ENCODE measurements at regions not wholly inside any gene's neighbourhood (a gene's known extent, or its start where the extent isn't known, plus 50 kb on each side); places are given as distances from the start of the nearest gene placed in this dataset.

DNA sequence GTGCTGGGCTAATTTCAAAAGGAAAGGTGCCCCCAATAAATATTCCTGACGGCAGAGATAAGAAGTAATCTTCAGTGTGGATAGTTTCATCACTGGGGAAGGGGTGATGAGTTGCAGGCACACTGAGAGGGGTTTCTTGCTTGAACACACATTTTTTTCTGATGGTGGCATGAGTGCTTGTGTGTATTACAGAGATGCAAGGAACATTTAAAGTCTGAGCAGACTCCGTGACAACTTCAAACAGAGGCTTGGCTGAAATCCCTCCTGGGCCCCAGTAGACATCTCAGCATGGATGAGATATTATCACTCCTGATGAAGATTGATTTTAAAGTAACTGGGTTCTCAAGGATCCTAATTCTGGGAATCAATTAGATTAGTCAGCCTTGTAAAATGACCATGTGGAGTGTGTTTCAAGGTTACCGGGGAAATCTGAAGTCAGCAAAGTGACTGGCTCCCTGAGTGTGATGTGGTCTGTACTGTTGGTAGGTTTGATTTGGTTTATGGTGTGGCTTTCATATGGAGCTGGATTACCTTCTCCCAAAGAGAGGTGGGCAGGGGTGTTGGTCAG, 435.8 kb upstream of the EEF2KMT start:
- no peak for ATAC-seq
- H3K27me3 ChIP-seq (ENCODE audit: control insufficient read depth in 1 of 2, insufficient read depth in 2 of 2, low read length in 2 of 2), result 0 out of 5 replicates have a peak, but pooled peaks cover 0 to 4% of the 10 kb centered on the region in 2 experiments
- no peaks in the 10 kb centered on the region for H3K36me3 ChIP-seq (replicated peaks in 1 of 2; ENCODE audit: control insufficient read depth in 1 of 2, insufficient read depth in 2 of 2, low read length in 2 of 2)
- DNase-seq (ENCODE audit: low spot score), result no peak
- H3K9me3 ChIP-seq (ENCODE audit: low read length), result peaks cover 6% of the 10 kb centered on the region; the same call in 1 of the 2 replicates
- H4K20me1 ChIP-seq (ENCODE audit: insufficient read depth, low read length), result no peaks in the 10 kb centered on the region
- intact Hi-C loops (cut with micrococcal nuclease; ENCODE audit: unreplicated experiment), result no loop called here
- no peak overlapping the region for H3K4me2 ChIP-seq (ENCODE audit: low read depth, low read length)
- 23% methylated on average over 3 of the region's 3 CpGs for WGBS (ENCODE audit: low lambda C conversion rate)
- ChIA-PET POLR2A (no interaction called here), CTCF (ENCODE audit: low intra/inter-chr PET ratio, low total read pairs) (no interaction called here)
- TF ChIP-seq BRD4 (CRISPR knock-in tag; IDR thresholded peaks at IDR 0.05), result no peak
- TF ChIP-seq ZMYM2 (CRISPR knock-in tag; IDR thresholded peaks at IDR 0.05), result no peak
- TF ChIP-seq, protein P1, sequence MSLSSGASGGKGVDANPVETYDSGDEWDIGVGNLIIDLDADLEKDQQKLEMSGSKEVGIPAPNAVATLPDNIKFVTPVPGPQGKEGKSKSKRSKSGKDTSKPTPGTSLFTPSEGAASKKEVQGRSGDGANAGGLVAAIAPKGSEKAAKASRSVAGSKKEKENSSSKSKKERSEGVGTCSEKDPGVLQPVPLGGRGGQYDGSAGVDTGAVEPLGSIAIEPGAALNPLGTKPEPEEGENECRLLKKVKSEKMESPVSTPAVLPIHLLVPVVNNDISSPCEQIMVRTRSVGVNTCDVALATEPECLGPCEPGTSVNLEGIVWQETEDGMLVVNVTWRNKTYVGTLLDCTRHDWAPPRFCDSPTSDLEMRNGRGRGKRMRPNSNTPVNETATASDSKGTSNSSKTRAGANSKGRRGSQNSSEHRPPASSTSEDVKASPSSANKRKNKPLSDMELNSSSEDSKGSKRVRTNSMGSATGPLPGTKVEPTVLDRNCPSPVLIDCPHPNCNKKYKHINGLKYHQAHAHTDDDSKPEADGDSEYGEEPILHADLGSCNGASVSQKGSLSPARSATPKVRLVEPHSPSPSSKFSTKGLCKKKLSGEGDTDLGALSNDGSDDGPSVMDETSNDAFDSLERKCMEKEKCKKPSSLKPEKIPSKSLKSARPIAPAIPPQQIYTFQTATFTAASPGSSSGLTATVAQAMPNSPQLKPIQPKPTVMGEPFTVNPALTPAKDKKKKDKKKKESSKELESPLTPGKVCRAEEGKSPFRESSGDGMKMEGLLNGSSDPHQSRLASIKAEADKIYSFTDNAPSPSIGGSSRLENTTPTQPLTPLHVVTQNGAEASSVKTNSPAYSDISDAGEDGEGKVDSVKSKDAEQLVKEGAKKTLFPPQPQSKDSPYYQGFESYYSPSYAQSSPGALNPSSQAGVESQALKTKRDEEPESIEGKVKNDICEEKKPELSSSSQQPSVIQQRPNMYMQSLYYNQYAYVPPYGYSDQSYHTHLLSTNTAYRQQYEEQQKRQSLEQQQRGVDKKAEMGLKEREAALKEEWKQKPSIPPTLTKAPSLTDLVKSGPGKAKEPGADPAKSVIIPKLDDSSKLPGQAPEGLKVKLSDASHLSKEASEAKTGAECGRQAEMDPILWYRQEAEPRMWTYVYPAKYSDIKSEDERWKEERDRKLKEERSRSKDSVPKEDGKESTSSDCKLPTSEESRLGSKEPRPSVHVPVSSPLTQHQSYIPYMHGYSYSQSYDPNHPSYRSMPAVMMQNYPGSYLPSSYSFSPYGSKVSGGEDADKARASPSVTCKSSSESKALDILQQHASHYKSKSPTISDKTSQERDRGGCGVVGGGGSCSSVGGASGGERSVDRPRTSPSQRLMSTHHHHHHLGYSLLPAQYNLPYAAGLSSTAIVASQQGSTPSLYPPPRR (CRISPR knock-in tag; IDR thresholded peaks at IDR 0.05; ENCODE audit: borderline replicate concordance), result no peak
- TF ChIP-seq HCFC1 (IDR thresholded peaks at IDR 0.05; ENCODE audit: low read depth, low read length), result no peak
- TF ChIP-seq, protein P2, sequence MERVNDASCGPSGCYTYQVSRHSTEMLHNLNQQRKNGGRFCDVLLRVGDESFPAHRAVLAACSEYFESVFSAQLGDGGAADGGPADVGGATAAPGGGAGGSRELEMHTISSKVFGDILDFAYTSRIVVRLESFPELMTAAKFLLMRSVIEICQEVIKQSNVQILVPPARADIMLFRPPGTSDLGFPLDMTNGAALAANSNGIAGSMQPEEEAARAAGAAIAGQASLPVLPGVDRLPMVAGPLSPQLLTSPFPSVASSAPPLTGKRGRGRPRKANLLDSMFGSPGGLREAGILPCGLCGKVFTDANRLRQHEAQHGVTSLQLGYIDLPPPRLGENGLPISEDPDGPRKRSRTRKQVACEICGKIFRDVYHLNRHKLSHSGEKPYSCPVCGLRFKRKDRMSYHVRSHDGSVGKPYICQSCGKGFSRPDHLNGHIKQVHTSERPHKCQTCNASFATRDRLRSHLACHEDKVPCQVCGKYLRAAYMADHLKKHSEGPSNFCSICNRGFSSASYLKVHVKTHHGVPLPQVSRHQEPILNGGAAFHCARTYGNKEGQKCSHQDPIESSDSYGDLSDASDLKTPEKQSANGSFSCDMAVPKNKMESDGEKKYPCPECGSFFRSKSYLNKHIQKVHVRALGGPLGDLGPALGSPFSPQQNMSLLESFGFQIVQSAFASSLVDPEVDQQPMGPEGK (CRISPR knock-in tag; IDR thresholded peaks at IDR 0.05), result no peak
- TF ChIP-seq, protein P3, sequence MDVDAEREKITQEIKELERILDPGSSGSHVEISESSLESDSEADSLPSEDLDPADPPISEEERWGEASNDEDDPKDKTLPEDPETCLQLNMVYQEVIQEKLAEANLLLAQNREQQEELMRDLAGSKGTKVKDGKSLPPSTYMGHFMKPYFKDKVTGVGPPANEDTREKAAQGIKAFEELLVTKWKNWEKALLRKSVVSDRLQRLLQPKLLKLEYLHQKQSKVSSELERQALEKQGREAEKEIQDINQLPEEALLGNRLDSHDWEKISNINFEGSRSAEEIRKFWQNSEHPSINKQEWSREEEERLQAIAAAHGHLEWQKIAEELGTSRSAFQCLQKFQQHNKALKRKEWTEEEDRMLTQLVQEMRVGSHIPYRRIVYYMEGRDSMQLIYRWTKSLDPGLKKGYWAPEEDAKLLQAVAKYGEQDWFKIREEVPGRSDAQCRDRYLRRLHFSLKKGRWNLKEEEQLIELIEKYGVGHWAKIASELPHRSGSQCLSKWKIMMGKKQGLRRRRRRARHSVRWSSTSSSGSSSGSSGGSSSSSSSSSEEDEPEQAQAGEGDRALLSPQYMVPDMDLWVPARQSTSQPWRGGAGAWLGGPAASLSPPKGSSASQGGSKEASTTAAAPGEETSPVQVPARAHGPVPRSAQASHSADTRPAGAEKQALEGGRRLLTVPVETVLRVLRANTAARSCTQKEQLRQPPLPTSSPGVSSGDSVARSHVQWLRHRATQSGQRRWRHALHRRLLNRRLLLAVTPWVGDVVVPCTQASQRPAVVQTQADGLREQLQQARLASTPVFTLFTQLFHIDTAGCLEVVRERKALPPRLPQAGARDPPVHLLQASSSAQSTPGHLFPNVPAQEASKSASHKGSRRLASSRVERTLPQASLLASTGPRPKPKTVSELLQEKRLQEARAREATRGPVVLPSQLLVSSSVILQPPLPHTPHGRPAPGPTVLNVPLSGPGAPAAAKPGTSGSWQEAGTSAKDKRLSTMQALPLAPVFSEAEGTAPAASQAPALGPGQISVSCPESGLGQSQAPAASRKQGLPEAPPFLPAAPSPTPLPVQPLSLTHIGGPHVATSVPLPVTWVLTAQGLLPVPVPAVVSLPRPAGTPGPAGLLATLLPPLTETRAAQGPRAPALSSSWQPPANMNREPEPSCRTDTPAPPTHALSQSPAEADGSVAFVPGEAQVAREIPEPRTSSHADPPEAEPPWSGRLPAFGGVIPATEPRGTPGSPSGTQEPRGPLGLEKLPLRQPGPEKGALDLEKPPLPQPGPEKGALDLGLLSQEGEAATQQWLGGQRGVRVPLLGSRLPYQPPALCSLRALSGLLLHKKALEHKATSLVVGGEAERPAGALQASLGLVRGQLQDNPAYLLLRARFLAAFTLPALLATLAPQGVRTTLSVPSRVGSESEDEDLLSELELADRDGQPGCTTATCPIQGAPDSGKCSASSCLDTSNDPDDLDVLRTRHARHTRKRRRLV (CRISPR knock-in tag; IDR thresholded peaks at IDR 0.05), result no peak
- no peak overlapping the region for H3K27ac ChIP-seq (ENCODE audit: extremely low read length, insufficient read depth, low read length)
- H3K4me1 ChIP-seq (ENCODE audit: insufficient read depth, low read length), result no peaks in the 10 kb centered on the region
- H3K79me2 ChIP-seq (ENCODE audit: insufficient read depth, low read length), result no peaks in the 10 kb centered on the region
- no peak overlapping the region for H3K9ac ChIP-seq (ENCODE audit: insufficient read depth, low read depth, low read length)
- no peak for FAIRE-seq
- BruUV-seq (replicated peaks), result no TSS peak
- in situ Hi-C loops (cut with HindIII; ENCODE audit: extremely low pct_ligation_motif_present, low pct_unique_long_range_greater_than_20kb), result no loop called here
- H3K4me3 ChIP-seq (replicated peaks in 1 of 3; ENCODE audit: insufficient read depth in 1 of 3, low read depth in 2 of 3, low read length in 3 of 3), result no peak overlapping the region
- H2AFZ ChIP-seq (ENCODE audit: low read length), result no peak overlapping the region

All from HepG2 (cell line).